HT1080 (cell line): ENCODE measurements at regions not wholly inside any gene's neighbourhood (a gene's known extent, or its start where the extent isn't known, plus 50 kb on each side); places are given as distances from the start of the nearest gene placed in this dataset.
"Not testable (repeated sequence)": the region's sequence is repeated elsewhere in the genome, so short reads cannot be mapped to it uniquely, and the experiment has no call there.

Experiments used
- DNase-seq: peaks from one replicate; pipeline ENCODE4 v3.0.0-alpha.2; 2015; ENCODE audit warnings: low read depth

- no peak for DNase-seq
These were observed 248.2 kb upstream of the GPR149 start for GRCh38 chr3:154678041-154678654.

GRCh38 chr3:154668835-154669234 is 238.8 kb upstream of the GPR149 start:
- no peak for DNase-seq

GRCh38 chr3:154668187-154668586 is 238.2 kb upstream of the GPR149 start:
- no peak for DNase-seq

GRCh38 chr3:154666542-154666941 is 236.6 kb upstream of the GPR149 start:
- DNase-seq: no peak

GRCh38 chr3:154664714-154665113 is 234.7 kb upstream of the GPR149 start:
- DNase-seq: no peak

GRCh38 chr3:154662851-154663250 is 232.9 kb upstream of the GPR149 start:
- DNase-seq: no peak

- DNase-seq: no peak
These were observed 230.8 kb upstream of the GPR149 start for GRCh38 chr3:154660811-154661210.

- no peak for DNase-seq
These were observed 228.0 kb upstream of the GPR149 start for GRCh38 chr3:154658000-154658399.

GRCh38 chr3:154657218-154657617 is 227.2 kb upstream of the GPR149 start:
- DNase-seq: peak; percentile 46

- DNase-seq: no peak
These were observed 226.5 kb upstream of the GPR149 start for GRCh38 chr3:154656486-154656885.

- no peak for DNase-seq
These were observed 212.2 kb upstream of the GPR149 start for GRCh38 chr3:154642145-154642544.

- no peak for DNase-seq
These were observed 195.8 kb upstream of the GPR149 start for GRCh38 chr3:154625756-154626155.

- not testable (repeated sequence) for DNase-seq
These were observed 189.6 kb upstream of the GPR149 start for GRCh38 chr3:154619621-154620020.

GRCh38 chr3:154616298-154616697 is 186.3 kb upstream of the GPR149 start:
- no peak for DNase-seq

GRCh38 chr3:154615471-154615870 is 185.5 kb upstream of the GPR149 start:
- DNase-seq: no peak

GRCh38 chr3:154614601-154615000 is 184.6 kb upstream of the GPR149 start:
- DNase-seq: no peak

GRCh38 chr3:154614078-154614477 is 184.1 kb upstream of the GPR149 start:
- no peak for DNase-seq

- DNase-seq: no peak
These were observed 172.3 kb upstream of the GPR149 start for GRCh38 chr3:154602241-154602640.

GRCh38 chr3:154598166-154598565 is 168.2 kb upstream of the GPR149 start:
- no peak for DNase-seq

GRCh38 chr3:154590675-154591384 is 160.8 kb upstream of the GPR149 start:
- no peak for DNase-seq

- DNase-seq: no peak
These were observed 158.8 kb upstream of the GPR149 start for GRCh38 chr3:154588831-154589230.

- no peak for DNase-seq
These were observed 155.0 kb upstream of the GPR149 start for GRCh38 chr3:154584974-154585373.

GRCh38 chr3:154584041-154584440 is 154.1 kb upstream of the GPR149 start:
- DNase-seq: peak; percentile 15
